PFSK-1 (cell line): ENCODE measurements at regions not wholly inside any gene's neighbourhood (a gene's known extent, or its start where the extent isn't known, plus 50 kb on each side); places are given as distances from the start of the nearest gene placed in this dataset.

Experiments
- FOXP2 ChIP-seq: optimal IDR thresholded peaks from 2 replicates; pipeline ENCODE3; 2011; ENCODE audit warnings: borderline replicate concordance, control low read depth, inconsistent platforms; ENCODE audit not compliant: insufficient read depth; ENCODE audit errors: extremely low read length, extremely low read depth
- POLR2AphosphoS5 ChIP-seq: IDR thresholded peaks from 2 replicates; pipeline ENCODE4 v1.6.1; 2012; ENCODE audit warnings: low read depth, mild to moderate bottlenecking, control low read depth, low read length, moderate library complexity
- SIN3A ChIP-seq: IDR thresholded peaks from 2 replicates; pipeline ENCODE4 v1.6.1; 2012; ENCODE audit warnings: mild to moderate bottlenecking, low read length, moderate library complexity, borderline replicate concordance; ENCODE audit not compliant: insufficient read depth
- TAF1 ChIP-seq: IDR thresholded peaks from 2 replicates; pipeline ENCODE4 v1.6.1; 2012; ENCODE audit warnings: low read length, control low read depth, borderline replicate concordance; ENCODE audit not compliant: insufficient read depth
- TF ChIP-seq, protein P1 (sequence below), 2 experiments: IDR thresholded peaks; 2 replicates each; pipeline versions ENCODE4 v1.6.1 to v1.8.0; 2011 to 2012; ENCODE audit warnings: low read depth in 2 of 2, low read length in 2 of 2, control low read depth in 1 of 2, inconsistent platforms in 1 of 2, mild to moderate bottlenecking in 1 of 2, moderate library complexity in 1 of 2; ENCODE audit not compliant: insufficient read depth in 1 of 2

DNA sequence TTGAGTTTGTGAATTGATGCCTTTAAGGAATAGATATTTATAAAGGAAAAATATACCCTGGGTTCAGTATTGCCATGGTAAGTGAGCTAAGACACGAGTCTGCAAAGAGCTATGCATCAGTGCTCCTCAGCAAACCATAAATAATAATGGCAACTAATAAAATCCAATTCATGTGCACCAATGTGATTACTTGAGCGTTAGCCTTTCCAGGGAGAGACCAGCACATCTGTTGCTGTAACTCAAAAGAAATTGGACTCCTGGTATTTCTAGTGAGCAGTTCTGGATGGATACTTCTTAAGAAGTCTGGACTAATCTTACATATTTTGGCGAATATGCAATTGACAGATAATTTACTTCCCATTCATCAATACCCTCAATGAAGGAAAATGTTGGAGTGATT lies 373.3 kb downstream of the ARHGEF28 start:
- TF ChIP-seq SIN3A (no peak), TAF1 (no peak), FOXP2 (no peak), POLR2AphosphoS5 (no peak)
- TF ChIP-seq, protein P1, sequence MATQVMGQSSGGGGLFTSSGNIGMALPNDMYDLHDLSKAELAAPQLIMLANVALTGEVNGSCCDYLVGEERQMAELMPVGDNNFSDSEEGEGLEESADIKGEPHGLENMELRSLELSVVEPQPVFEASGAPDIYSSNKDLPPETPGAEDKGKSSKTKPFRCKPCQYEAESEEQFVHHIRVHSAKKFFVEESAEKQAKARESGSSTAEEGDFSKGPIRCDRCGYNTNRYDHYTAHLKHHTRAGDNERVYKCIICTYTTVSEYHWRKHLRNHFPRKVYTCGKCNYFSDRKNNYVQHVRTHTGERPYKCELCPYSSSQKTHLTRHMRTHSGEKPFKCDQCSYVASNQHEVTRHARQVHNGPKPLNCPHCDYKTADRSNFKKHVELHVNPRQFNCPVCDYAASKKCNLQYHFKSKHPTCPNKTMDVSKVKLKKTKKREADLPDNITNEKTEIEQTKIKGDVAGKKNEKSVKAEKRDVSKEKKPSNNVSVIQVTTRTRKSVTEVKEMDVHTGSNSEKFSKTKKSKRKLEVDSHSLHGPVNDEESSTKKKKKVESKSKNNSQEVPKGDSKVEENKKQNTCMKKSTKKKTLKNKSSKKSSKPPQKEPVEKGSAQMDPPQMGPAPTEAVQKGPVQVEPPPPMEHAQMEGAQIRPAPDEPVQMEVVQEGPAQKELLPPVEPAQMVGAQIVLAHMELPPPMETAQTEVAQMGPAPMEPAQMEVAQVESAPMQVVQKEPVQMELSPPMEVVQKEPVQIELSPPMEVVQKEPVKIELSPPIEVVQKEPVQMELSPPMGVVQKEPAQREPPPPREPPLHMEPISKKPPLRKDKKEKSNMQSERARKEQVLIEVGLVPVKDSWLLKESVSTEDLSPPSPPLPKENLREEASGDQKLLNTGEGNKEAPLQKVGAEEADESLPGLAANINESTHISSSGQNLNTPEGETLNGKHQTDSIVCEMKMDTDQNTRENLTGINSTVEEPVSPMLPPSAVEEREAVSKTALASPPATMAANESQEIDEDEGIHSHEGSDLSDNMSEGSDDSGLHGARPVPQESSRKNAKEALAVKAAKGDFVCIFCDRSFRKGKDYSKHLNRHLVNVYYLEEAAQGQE (IDR thresholded peaks at IDR 0.05; ENCODE audit: insufficient read depth in 1 of 2, low read depth in 2 of 2, low read length in 2 of 2): no peak

DNA sequence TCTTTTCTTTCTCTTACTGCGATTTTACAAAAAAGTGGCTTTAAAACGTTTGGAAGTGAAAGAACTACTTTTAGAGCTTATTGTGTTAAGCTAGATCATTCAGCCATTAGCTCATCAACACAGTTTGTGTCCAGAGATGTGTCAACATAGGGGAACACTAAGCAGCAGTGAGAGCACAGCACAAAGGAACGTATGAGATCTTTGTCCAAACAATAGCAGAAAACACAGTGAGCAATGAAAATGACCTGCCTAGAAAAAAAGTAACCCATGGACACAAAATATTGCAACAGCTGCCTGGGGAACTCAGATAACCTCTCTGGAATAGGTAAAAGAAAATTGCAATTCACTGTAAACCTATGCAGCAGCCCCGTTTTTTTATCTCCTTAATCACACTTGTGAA lies 372.5 kb downstream of the ARHGEF28 start:
- TF ChIP-seq SIN3A: no peak
- TF ChIP-seq TAF1: no peak
- TF ChIP-seq POLR2AphosphoS5: no peak
- TF ChIP-seq FOXP2: no peak
- TF ChIP-seq, protein P1 (IDR thresholded peaks at IDR 0.05; ENCODE audit: insufficient read depth in 1 of 2, low read depth in 2 of 2, low read length in 2 of 2): no peak

DNA sequence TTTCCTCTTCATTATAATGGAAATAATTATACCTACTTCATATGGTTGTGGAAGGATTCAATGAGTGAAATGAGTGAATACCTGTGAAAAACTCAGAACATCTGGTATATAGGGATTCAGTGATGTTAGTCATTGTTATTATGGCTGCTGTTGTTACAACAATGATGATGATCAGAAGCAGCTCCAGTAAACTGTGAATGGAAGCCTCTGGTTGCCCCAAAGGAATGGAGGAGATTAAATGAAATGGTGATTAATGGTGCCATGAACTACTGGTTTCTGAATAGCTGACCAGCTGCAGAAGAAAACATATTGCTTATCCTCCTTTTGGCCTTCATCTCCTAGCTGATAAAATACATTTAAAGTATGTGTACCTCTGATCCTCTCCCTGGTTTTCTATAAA lies 372.0 kb downstream of the ARHGEF28 start:
- no peak for TF ChIP-seq POLR2AphosphoS5
- no peak for TF ChIP-seq FOXP2
- TF ChIP-seq, protein P1 (IDR thresholded peaks at IDR 0.05; ENCODE audit: insufficient read depth in 1 of 2, low read depth in 2 of 2, low read length in 2 of 2): no peak

DNA sequence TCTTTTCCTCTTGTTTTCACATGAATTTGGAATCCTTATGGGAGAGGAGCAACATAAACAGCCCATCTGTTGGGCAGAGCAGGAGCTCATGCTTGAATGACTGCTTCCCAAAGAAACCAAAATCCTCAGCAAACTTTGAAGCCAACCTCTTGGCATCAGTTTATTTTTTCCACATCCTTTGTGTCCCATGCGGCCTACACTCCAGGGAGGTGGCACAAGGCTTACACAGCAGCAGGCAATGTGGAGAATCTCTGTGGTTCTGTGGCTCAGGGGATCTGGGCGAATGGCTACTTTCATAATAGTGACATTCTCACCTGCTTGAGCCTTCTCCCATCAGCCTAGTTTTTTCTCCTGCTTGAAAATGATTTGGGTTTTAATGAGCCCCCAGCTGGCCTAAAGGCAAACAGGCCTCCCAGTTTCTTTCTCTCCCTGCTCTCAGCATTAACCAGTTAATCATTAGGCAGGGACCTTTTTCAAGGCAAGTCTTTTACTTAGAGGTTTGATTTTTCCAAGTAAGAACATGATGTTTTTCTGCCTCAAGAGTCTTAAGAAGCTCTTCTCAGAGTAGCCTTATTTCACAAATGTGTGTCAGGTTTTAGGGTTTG lies 370.3 kb downstream of the ARHGEF28 start:
- no peak for TF ChIP-seq TAF1
- no peak for TF ChIP-seq POLR2AphosphoS5
- no peak for TF ChIP-seq FOXP2
- no peak for TF ChIP-seq SIN3A
- TF ChIP-seq, protein P1 (IDR thresholded peaks at IDR 0.05; ENCODE audit: insufficient read depth in 1 of 2, low read depth in 2 of 2, low read length in 2 of 2): no peak

DNA sequence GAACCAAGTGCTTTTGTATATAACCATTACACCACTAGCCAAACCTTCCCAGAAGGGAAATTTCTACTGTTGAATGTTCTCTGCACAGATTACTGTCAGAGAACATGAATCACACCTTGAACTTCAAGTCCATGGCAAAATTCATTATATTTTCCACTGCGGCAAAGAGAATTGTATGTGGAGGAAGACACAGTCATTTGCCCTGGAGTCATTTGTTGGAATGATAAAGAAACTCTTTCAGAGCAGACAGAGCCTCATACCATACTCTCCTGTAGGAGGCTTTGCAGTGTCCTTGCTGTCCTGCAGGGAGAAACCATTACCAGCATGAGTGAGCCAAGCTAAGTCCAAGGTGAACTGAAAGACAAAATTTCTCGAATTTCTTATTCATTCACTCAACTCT lies 369.0 kb downstream of the ARHGEF28 start:
- TF ChIP-seq, protein P1 (IDR thresholded peaks at IDR 0.05; ENCODE audit: insufficient read depth in 1 of 2, low read depth in 2 of 2, low read length in 2 of 2): no peak
- TF ChIP-seq POLR2AphosphoS5 (no peak), FOXP2 (no peak), SIN3A (no peak), TAF1 (no peak)
